OCI-LY3 (cell line): ENCODE measurements at regions not wholly inside any gene's neighbourhood (a gene's known extent, or its start where the extent isn't known, plus 50 kb on each side); places are given as distances from the start of the nearest gene placed in this dataset.
A peak's percentile ranks its signal among the peaks of the same experiment; 100 is the strongest.

Source experiments
- H2AFZ ChIP-seq: fragments of 200-600, 300-600 bp; shearing (Covaris generic); 2 replicates; pipeline ENCODE4 v1.6.0; 2014; ENCODE audit warnings: antibody characterized with exemption, low read depth, low read length
- H3K27ac ChIP-seq: fragments of 200-600, 300-600 bp; sonication (generic); 2 replicates; pipeline ENCODE4 v1.5.1; 2014; ENCODE audit warnings: mild to moderate bottlenecking, low read length, moderate library complexity, mixed read lengths
- H3K27me3 ChIP-seq: fragments of 200-600, 300-600 bp; sonication (generic); 2 replicates; pipeline ENCODE4 v1.6.1; 2014; ENCODE audit warnings: low read depth, low read length, mixed read lengths
- H3K36me3 ChIP-seq: fragments of 200-600, 300-600 bp; sonication (generic); replicated peaks from 2 replicates; pipeline ENCODE3; 2014; ENCODE audit warnings: low read depth, low read length, mixed read lengths
- H3K4me1 ChIP-seq: fragments of 300-600, 200-600 bp; sonication (generic); 2 replicates; pipeline ENCODE4 v1.6.1; 2014; ENCODE audit warnings: low read length, mixed read lengths
- H3K4me2 ChIP-seq: fragments of 200-600, 300-600 bp; sonication (generic); 2 replicates; pipeline ENCODE4 v1.6.1; 2014; ENCODE audit warnings: low read length, mixed read lengths
- H3K4me3 ChIP-seq: fragments of 300-600, 200-600 bp; sonication (generic); 2 replicates; pipeline ENCODE4 v1.5.1; 2014; ENCODE audit warnings: antibody characterized with exemption, mild to moderate bottlenecking, low read length, moderate library complexity
- H3K79me2 ChIP-seq: fragments of 300-600, 200-600 bp; shearing (Covaris generic); 2 replicates; pipeline ENCODE4 v1.6.1; 2014; ENCODE audit warnings: mild to moderate bottlenecking, low read length, mixed read lengths
- H3K9ac ChIP-seq: fragments of 300-600, 200-600 bp; shearing (Covaris generic); 2 replicates; pipeline ENCODE4 v1.6.0; 2014; ENCODE audit warnings: mild to moderate bottlenecking, low read length, moderate library complexity
- H3K9me3 ChIP-seq: fragments of 200-600, 300-600 bp; shearing (Covaris generic); 2 replicates; pipeline ENCODE4 v1.6.1; 2014; ENCODE audit warnings: low read length, mixed read lengths; ENCODE audit not compliant: insufficient read depth
- H4K20me1 ChIP-seq: fragments of 200-600, 300-600 bp; sonication (generic); 2 replicates; pipeline ENCODE4 v1.6.1; 2016; ENCODE audit warnings: low read length, mixed read lengths; ENCODE audit not compliant: insufficient read depth
- EZH2phosphoT487 ChIP-seq: fragments of 200-600 bp; shearing (Covaris generic); IDR thresholded peaks from 2 replicates; pipeline ENCODE4 v1.6.1; 2018; ENCODE audit warnings: antibody characterized with exemption, mixed run types, low read depth
- TF ChIP-seq, protein P1 (sequence below): fragments of 200-600, 300-600 bp; sonication (generic); IDR thresholded peaks from 2 replicates; pipeline ENCODE4 v1.5.1; 2014; ENCODE audit warnings: antibody characterized with exemption, low read length, low read depth

DNA sequence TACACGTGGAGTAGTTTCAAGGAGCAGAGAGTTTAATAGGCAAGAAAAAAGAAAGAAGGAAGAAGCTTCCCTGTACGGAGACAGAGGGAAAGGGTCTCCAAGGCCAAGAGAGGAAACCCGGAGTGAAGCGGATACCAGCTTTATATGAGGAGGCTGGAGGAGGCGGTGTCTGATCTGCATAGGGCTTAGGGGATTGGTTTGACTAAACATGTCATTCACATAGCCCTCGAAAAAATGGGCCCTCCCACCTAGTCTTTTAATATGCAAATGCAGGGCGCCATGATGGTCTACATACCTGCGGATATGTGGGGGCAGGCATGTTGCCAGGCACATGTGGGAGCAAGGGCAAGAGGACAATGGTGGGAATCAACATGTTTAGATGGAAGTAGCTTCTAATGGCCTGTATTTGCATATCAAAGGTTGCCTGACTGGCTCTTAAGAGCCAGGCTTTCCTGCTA, 103.1 kb upstream of the UGT8 start:
- Histone ChIP-seq H3K36me3 (no peaks in the 10 kb centered on the region), H3K4me3 (no peak overlapping the region), H3K79me2 (no peaks in the 10 kb centered on the region), H3K9ac (no peak overlapping the region), H3K4me2 (no peak overlapping the region), H3K27me3 (no peaks in the 10 kb centered on the region), H4K20me1 (no peaks in the 10 kb centered on the region), H3K4me1 (no peaks in the 10 kb centered on the region), H2AFZ (no peak overlapping the region), H3K27ac (no peak overlapping the region), H3K9me3 (no peaks in the 10 kb centered on the region)
- TF ChIP-seq, protein P1, sequence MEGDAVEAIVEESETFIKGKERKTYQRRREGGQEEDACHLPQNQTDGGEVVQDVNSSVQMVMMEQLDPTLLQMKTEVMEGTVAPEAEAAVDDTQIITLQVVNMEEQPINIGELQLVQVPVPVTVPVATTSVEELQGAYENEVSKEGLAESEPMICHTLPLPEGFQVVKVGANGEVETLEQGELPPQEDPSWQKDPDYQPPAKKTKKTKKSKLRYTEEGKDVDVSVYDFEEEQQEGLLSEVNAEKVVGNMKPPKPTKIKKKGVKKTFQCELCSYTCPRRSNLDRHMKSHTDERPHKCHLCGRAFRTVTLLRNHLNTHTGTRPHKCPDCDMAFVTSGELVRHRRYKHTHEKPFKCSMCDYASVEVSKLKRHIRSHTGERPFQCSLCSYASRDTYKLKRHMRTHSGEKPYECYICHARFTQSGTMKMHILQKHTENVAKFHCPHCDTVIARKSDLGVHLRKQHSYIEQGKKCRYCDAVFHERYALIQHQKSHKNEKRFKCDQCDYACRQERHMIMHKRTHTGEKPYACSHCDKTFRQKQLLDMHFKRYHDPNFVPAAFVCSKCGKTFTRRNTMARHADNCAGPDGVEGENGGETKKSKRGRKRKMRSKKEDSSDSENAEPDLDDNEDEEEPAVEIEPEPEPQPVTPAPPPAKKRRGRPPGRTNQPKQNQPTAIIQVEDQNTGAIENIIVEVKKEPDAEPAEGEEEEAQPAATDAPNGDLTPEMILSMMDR: no peak
- no peak for TF ChIP-seq EZH2phosphoT487

DNA sequence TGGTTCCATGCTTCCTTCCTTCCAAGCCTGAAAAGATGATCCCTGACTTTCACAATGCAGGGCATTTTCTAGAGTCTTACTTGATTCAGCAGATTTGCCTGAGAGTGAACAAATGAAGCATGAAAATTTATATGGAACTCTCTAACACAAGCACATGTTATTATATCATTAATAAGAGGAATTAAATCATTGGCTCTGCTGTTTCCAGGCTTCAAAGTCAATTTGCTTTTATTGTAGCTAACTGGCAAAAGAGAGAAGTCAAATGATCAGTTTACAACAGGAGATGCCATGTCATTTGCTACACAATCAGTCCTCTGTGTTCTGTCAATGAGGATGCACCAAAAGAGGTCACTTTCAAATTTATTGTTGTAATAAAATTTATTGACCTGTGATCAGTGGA, 101.5 kb upstream of the UGT8 start:
- H3K9ac ChIP-seq: no peak overlapping the region
- H3K79me2 ChIP-seq: no peaks in the 10 kb centered on the region
- no peaks in the 10 kb centered on the region for H3K9me3 ChIP-seq
- no peak overlapping the region for H3K4me2 ChIP-seq
- no peak overlapping the region for H2AFZ ChIP-seq
- no peak overlapping the region for H3K27ac ChIP-seq
- no peaks in the 10 kb centered on the region for H4K20me1 ChIP-seq
- H3K36me3 ChIP-seq: no peaks in the 10 kb centered on the region
- H3K27me3 ChIP-seq: no peaks in the 10 kb centered on the region
- TF ChIP-seq EZH2phosphoT487: no peak
- TF ChIP-seq, protein P1: no peak
- no peaks in the 10 kb centered on the region for H3K4me1 ChIP-seq
- no peak overlapping the region for H3K4me3 ChIP-seq

DNA sequence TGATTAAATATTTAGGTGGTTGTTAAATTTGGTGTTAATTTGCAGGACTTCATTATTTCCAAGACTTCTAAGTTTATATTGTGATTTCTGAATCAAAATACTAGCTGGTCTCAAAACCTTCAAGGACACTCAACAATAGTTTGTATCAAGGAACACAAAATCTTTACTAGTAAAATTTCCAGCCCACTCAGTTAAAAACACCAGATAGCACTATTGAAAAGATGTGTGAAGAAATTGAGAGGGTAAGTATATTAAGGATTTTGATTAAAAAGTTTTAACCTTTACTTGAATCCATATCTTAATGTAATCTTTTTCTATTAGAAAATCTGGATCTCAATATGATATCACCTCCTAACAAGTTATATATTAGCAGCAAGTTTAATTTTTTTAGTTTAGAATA, 89.3 kb upstream of the UGT8 start:
- no peaks in the 10 kb centered on the region for H3K79me2 ChIP-seq
- no peak overlapping the region for H3K9ac ChIP-seq
- no peak overlapping the region for H2AFZ ChIP-seq
- H3K4me1 ChIP-seq: no peaks in the 10 kb centered on the region
- no peaks in the 10 kb centered on the region for H3K36me3 ChIP-seq
- no peaks in the 10 kb centered on the region for H3K9me3 ChIP-seq
- H3K4me3 ChIP-seq: no peak overlapping the region
- no peaks in the 10 kb centered on the region for H4K20me1 ChIP-seq
- no peaks in the 10 kb centered on the region for H3K27me3 ChIP-seq
- no peak for TF ChIP-seq EZH2phosphoT487
- TF ChIP-seq, protein P1: peak; percentile 44
- no peak overlapping the region for H3K4me2 ChIP-seq
- H3K27ac ChIP-seq: no peak overlapping the region

GRCh38 chr4:114512595-114513295, 85.9 kb upstream of the UGT8 start:
- TF ChIP-seq EZH2phosphoT487: no peak
- TF ChIP-seq, protein P1: no peak
- Histone ChIP-seq H3K4me1 (no peaks in the 10 kb centered on the region), H3K4me2 (no peak overlapping the region), H4K20me1 (no peaks in the 10 kb centered on the region), H3K4me3 (no peak overlapping the region), H3K36me3 (no peaks in the 10 kb centered on the region), H3K27me3 (no peaks in the 10 kb centered on the region), H3K9ac (no peak overlapping the region), H3K27ac (no peak overlapping the region), H3K79me2 (no peaks in the 10 kb centered on the region), H3K9me3 (no peaks in the 10 kb centered on the region), H2AFZ (no peak overlapping the region)
